ENCODE measurements at regions not wholly inside any gene's neighbourhood (a gene's known extent, or its start where the extent isn't known, plus 50 kb on each side); places are given as distances from the start of the nearest gene placed in this dataset.
"Not testable (repeated sequence)": the region's sequence is repeated elsewhere in the genome, so short reads cannot be mapped to it uniquely, and the experiment has no call there.

DNA sequence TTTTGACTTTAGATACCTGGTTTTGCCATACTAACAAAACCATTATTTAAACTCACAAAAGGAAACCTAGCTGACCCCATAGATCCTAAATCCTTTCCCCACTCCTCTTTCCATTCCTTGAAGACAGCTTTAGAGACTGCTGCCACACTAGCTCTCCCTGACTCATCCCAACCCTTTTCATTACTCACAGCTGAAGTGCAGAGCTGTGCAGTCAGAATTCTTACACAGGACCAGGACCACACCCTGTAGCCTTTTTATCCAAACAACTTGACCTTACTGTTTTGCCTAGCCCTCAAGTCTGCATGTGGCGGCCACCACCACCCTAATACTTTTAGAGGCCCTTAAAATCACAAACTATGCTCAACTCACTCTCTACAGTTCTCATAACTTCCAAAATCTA is 325.1 kb upstream of the KCNMB2 start:
- 82% methylated on average over 1 of the region's 1 CpG for WGBS
- intact Hi-C loops (cut with DNase I): not testable (repeated sequence)

DNA sequence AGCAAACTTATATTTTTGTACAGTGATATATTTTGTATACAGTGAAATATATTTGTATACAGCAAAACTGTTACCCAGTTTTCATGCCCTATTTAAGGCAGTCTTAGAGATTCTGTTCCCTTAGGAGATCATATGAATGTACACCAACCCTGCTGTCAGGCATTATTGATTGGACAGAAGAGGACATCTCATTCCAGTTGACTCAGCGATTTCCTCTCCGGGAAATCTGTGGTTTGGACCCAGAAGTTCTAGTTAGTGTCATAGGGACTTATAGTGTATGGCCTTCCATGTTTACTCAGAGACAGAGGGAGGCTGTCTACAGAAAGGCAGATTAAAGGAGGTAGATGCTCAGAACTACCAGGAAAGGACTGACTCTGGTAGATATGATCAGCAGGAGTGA is 318.8 kb upstream of the KCNMB2 start:
- DNase-seq (ENCODE audit: extremely low spot score): no peak
- TF ChIP-seq, protein P1, sequence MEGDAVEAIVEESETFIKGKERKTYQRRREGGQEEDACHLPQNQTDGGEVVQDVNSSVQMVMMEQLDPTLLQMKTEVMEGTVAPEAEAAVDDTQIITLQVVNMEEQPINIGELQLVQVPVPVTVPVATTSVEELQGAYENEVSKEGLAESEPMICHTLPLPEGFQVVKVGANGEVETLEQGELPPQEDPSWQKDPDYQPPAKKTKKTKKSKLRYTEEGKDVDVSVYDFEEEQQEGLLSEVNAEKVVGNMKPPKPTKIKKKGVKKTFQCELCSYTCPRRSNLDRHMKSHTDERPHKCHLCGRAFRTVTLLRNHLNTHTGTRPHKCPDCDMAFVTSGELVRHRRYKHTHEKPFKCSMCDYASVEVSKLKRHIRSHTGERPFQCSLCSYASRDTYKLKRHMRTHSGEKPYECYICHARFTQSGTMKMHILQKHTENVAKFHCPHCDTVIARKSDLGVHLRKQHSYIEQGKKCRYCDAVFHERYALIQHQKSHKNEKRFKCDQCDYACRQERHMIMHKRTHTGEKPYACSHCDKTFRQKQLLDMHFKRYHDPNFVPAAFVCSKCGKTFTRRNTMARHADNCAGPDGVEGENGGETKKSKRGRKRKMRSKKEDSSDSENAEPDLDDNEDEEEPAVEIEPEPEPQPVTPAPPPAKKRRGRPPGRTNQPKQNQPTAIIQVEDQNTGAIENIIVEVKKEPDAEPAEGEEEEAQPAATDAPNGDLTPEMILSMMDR (IDR thresholded peaks at IDR 0.05): no peak
- no peak for TF ChIP-seq POLR2A (IDR thresholded peaks at IDR 0.05; ENCODE audit: low read depth)
- no peak for TF ChIP-seq EP300 (IDR thresholded peaks at IDR 0.05)
- TF ChIP-seq POLR2AphosphoS5 (IDR thresholded peaks at IDR 0.05): no peak
- WGBS: 94% methylated on average over 2 of the region's 2 CpGs
- H3K36me3 ChIP-seq: no peaks in the 10 kb centered on the region
- H3K9me3 ChIP-seq: no peaks in the 10 kb centered on the region
- no peak overlapping the region for H3K27ac ChIP-seq (replicated peaks in 1 of 4)
- no peaks in the 10 kb centered on the region for H3K27me3 ChIP-seq
- H3K4me1 ChIP-seq: no peaks in the 10 kb centered on the region
- no peak overlapping the region for H3K4me3 ChIP-seq
- intact Hi-C loops (cut with DNase I): no loop called here

More for the DNA sequence above, 325.1 kb upstream of the KCNMB2 start:
- H3K27ac ChIP-seq (replicated peaks in 1 of 4); H3K4me1 ChIP-seq; H3K27me3 ChIP-seq; H3K4me3 ChIP-seq; DNase-seq (ENCODE audit: extremely low spot score); H3K36me3 ChIP-seq; H3K9me3 ChIP-seq: not testable (repeated sequence)

DNA sequence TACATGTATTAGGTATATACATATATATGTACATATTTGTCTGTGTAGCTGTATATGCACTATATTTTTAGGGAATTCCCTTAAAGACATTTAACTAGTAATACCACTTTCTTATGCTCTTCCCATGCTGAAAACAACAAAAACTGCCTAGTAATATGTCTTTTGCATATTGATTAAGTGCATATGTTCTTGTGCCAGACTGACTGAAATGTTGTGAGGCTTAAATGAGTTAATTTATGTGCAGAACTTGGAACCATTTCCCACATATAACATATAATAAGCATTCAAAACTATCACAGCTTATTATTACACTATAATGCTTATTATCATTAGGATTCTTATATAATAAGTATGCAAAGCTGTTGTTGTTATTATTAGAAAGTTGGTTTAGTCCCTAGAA is 318.0 kb upstream of the KCNMB2 start:
- TF ChIP-seq POLR2AphosphoS5 (IDR thresholded peaks at IDR 0.05): no peak
- TF ChIP-seq EP300 (IDR thresholded peaks at IDR 0.05): no peak
- TF ChIP-seq POLR2A (IDR thresholded peaks at IDR 0.05; ENCODE audit: low read depth): no peak
- TF ChIP-seq, protein P1 (IDR thresholded peaks at IDR 0.05): no peak

DNA sequence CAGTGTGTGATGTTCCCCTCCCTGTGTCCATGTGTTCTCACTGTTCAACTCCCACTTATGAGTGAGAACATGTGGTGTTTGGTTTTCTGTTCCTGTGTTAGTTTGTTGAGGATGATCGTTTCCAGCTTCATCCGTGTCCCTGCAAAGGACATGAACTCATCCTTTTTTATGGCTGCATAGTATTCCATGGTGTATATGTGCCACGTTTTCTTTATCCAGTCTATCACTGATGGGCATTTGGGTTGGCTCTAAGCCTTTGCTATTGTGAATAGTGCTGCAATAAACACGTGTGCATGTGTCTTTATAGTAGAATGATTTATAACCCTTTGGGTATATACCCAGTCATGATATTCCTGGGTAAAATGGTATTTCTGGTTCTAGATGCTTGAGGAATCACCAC is 316.6 kb upstream of the KCNMB2 start:
- DNase-seq (ENCODE audit: extremely low spot score); intact Hi-C loops (cut with DNase I); H3K27me3 ChIP-seq; H3K27ac ChIP-seq (replicated peaks in 1 of 4); H3K36me3 ChIP-seq; H3K4me1 ChIP-seq; H3K9me3 ChIP-seq; H3K4me3 ChIP-seq: not testable (repeated sequence)
- 95% methylated on average over 4 of the region's 4 CpGs for WGBS

More for the DNA sequence above, 318.0 kb upstream of the KCNMB2 start:
- Histone ChIP-seq H3K36me3 (no peaks in the 10 kb centered on the region), H3K4me3 (no peak overlapping the region), H3K4me1 (no peaks in the 10 kb centered on the region), H3K27ac (replicated peaks in 1 of 4) (no peak overlapping the region), H3K9me3 (no peaks in the 10 kb centered on the region), H3K27me3 (no peaks in the 10 kb centered on the region)
- DNase-seq (ENCODE audit: extremely low spot score): no peak
- intact Hi-C loops (cut with DNase I): no loop called here

DNA sequence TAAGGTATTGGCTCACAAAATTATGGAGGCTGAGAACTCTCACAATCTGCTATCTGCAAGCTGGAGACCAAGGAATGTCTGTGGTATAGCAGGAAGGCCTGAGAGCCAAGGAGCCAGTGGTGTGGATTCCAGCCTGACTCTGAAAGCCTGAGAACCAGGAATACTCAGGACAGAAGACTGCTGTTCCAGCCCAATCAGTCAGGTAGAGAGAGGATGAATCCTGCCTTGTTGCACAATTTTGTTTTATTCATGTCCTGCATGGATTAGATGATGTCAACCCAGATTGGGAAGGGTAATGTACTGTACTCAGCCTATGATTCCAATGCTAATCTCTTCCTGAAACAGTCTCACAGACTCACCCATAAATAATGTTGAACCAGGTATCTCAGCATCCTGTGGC is 312.4 kb upstream of the KCNMB2 start:
- H3K4me1 ChIP-seq: no peaks in the 10 kb centered on the region

DNA sequence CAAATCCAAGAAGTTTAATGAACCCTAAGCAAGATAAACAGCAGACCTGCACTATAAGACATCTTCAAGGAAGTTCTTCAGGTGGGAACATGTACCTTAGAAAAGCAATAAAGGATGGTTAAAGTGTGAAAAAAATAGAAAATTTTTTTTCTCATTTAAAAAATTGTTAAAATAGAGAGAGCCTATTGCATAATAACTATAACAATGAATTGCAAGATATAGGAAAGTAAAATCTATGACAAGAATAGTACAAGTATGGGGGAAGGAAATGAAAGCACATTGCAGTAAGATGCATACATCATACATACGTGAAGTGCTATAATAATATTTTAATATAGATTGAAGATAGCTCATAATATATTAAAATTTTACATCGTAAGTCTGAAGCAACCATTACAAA is 310.1 kb upstream of the KCNMB2 start:
- 88% methylated on average over 2 of the region's 2 CpGs for WGBS
- Histone ChIP-seq H3K9me3 (no peaks in the 10 kb centered on the region), H3K27me3 (no peaks in the 10 kb centered on the region), H3K4me3 (no peak overlapping the region), H3K27ac (replicated peaks in 1 of 4) (no peak overlapping the region), H3K4me1 (no peaks in the 10 kb centered on the region), H3K36me3 (no peaks in the 10 kb centered on the region)
- DNase-seq (ENCODE audit: extremely low spot score): no peak
- intact Hi-C loops (cut with DNase I): no loop called here
- no peak for TF ChIP-seq POLR2A (IDR thresholded peaks at IDR 0.05; ENCODE audit: low read depth)

More for the DNA sequence above, 312.4 kb upstream of the KCNMB2 start:
- no peak for DNase-seq (ENCODE audit: extremely low spot score)
- no peak overlapping the region for H3K27ac ChIP-seq (replicated peaks in 1 of 4)
- H3K27me3 ChIP-seq: no peaks in the 10 kb centered on the region
- no peaks in the 10 kb centered on the region for H3K9me3 ChIP-seq
- TF ChIP-seq, protein P1 (IDR thresholded peaks at IDR 0.05): no peak
- TF ChIP-seq POLR2AphosphoS5 (IDR thresholded peaks at IDR 0.05) (no peak), POLR2A (IDR thresholded peaks at IDR 0.05; ENCODE audit: low read depth) (no peak)
- no peak overlapping the region for H3K4me3 ChIP-seq
- intact Hi-C loops (cut with DNase I): no loop called here
- no peaks in the 10 kb centered on the region for H3K36me3 ChIP-seq
